Neural cell (in vitro differentiated cells): ENCODE measurements at regions not wholly inside any gene's neighbourhood (a gene's known extent, or its start where the extent isn't known, plus 50 kb on each side); places are given as distances from the start of the nearest gene placed in this dataset.

Source experiments
- H2AFZ ChIP-seq: fragments of 200-600, 300-800 bp; sonication (generic), shearing (Covaris generic); 2 replicates; pipeline ENCODE4 v1.6.0; 2014; ENCODE audit warnings: low read depth, mild to moderate bottlenecking, antibody characterized with exemption, low read length, moderate library complexity
- H3F3A ChIP-seq: fragments of 200-600 bp; shearing (Covaris generic); 2 replicates; pipeline ENCODE4 v1.6.1; 2016; ENCODE audit warnings: mild to moderate bottlenecking, moderate library complexity, mixed read lengths, antibody characterized with exemption, low read length; ENCODE audit not compliant: insufficient read depth, poor library complexity, severe bottlenecking
- H3K27ac ChIP-seq: fragments of 200-600, 300-800 bp; sonication (generic), shearing (Covaris generic); 2 replicates; pipeline ENCODE4 v1.5.1; 2014; ENCODE audit warnings: mild to moderate bottlenecking, low read length, moderate library complexity
- H3K27me3 ChIP-seq: fragments of 300-800, 200-600 bp; sonication (generic), shearing (Covaris generic); 2 replicates; pipeline ENCODE4 v1.6.0; 2014; ENCODE audit warnings: mild to moderate bottlenecking, low read depth, low read length, moderate library complexity; ENCODE audit not compliant: insufficient read depth
- H3K36me3 ChIP-seq: fragments of 300-800, 200-600 bp; sonication (generic), shearing (Covaris generic); 2 replicates; pipeline ENCODE4 v1.5.1; 2014; ENCODE audit warnings: mild to moderate bottlenecking, antibody characterized with exemption, low read length, moderate library complexity; ENCODE audit not compliant: insufficient read depth
- H3K4me2 ChIP-seq: fragments of 300-800, 200-600 bp; sonication (generic), shearing (Covaris generic); 2 replicates; pipeline ENCODE4 v1.6.0; 2014; ENCODE audit warnings: mild to moderate bottlenecking, low read length
- H3K4me3 ChIP-seq: fragments of 300-800, 200-600 bp; sonication (generic), shearing (Covaris generic); 2 replicates; pipeline ENCODE4 v1.5.1; 2014; ENCODE audit warnings: mild to moderate bottlenecking, low read length, moderate library complexity
- H3K79me2 ChIP-seq: fragments of 200-600 bp; shearing (Covaris generic); replicated peaks from 2 replicates; pipeline ENCODE4 v1.6.0; 2014; ENCODE audit warnings: mild to moderate bottlenecking, low read length, moderate library complexity; ENCODE audit not compliant: insufficient read depth
- H3K9ac ChIP-seq: fragments of 300-800, 200-600 bp; sonication (generic), shearing (Covaris generic); 2 replicates; pipeline ENCODE4 v1.6.1; 2016; ENCODE audit warnings: mild to moderate bottlenecking, low read length, mixed read lengths
- H3K9me2 ChIP-seq: fragments of 200-600 bp; shearing (Covaris generic); 2 replicates; pipeline ENCODE4 v1.6.1; 2016; ENCODE audit warnings: mild to moderate bottlenecking, low read length, mixed read lengths; ENCODE audit not compliant: insufficient read depth
- H3K9me3 ChIP-seq: fragments of 200-600, 300-800 bp; sonication (generic), shearing (Covaris generic); 2 replicates; pipeline ENCODE4 v1.6.1; 2016; ENCODE audit warnings: mild to moderate bottlenecking, mixed run types, low read length, moderate library complexity, mixed read lengths
- H4K20me1 ChIP-seq: fragments of 200-600 bp; shearing (Covaris generic); 2 replicates; pipeline ENCODE4 v1.6.1; 2016; ENCODE audit warnings: mild to moderate bottlenecking, mixed run types; ENCODE audit not compliant: insufficient read depth
- CTCF ChIP-seq: fragments of 450-650 bp; IDR thresholded peaks from 2 replicates; pipeline ENCODE4 v1.5.1; 2014; ENCODE audit warnings: antibody characterized with exemption, mild to moderate bottlenecking, moderate library complexity; ENCODE audit not compliant: poor library complexity, severe bottlenecking
- EP300 ChIP-seq: fragments of 450-650 bp; conservative IDR thresholded peaks from 2 replicates; pipeline ENCODE4 v1.6.1; 2014; ENCODE audit warnings: antibody characterized with exemption, mild to moderate bottlenecking, moderate library complexity; ENCODE audit not compliant: poor library complexity, severe bottlenecking
- EZH2 ChIP-seq: fragments of 200-600, 300-800 bp; shearing (Covaris generic), sonication (generic); IDR thresholded peaks from 2 replicates; pipeline ENCODE4 v1.6.1; 2014; ENCODE audit warnings: antibody characterized with exemption, low read length, borderline replicate concordance, mild to moderate bottlenecking; ENCODE audit not compliant: insufficient read depth, poor library complexity, severe bottlenecking
- MXI1 ChIP-seq: fragments of 450-650 bp; conservative IDR thresholded peaks from 2 replicates; pipeline ENCODE4 v1.6.1; 2014; ENCODE audit warnings: antibody characterized with exemption, mild to moderate bottlenecking; ENCODE audit not compliant: poor library complexity, severe bottlenecking
- POLR2AphosphoS5 ChIP-seq: IDR thresholded peaks from 2 replicates; pipeline ENCODE4 v1.6.1; 2012
- RAD21 ChIP-seq: fragments of 450-650 bp; conservative IDR thresholded peaks from 2 replicates; pipeline ENCODE4 v1.6.1; 2014; ENCODE audit warnings: antibody characterized with exemption, mild to moderate bottlenecking, moderate library complexity
- REST ChIP-seq: IDR thresholded peaks from 2 replicates; pipeline ENCODE4 v1.6.1; 2012; ENCODE audit warnings: borderline replicate concordance
- SMC3 ChIP-seq: fragments of 450-650 bp; conservative IDR thresholded peaks from 2 replicates; pipeline ENCODE4 v1.6.1; 2014; ENCODE audit warnings: antibody characterized with exemption, mild to moderate bottlenecking, moderate library complexity; ENCODE audit not compliant: poor library complexity
- TAF1 ChIP-seq: IDR thresholded peaks from 2 replicates; pipeline ENCODE4 v1.6.1; 2012; ENCODE audit warnings: low read depth

- H3K79me2 ChIP-seq = no peaks in the 10 kb centered on the region
- no peak overlapping the region for H3K9ac ChIP-seq
- no peaks in the 10 kb centered on the region for H4K20me1 ChIP-seq
- no peaks in the 10 kb centered on the region for H3K9me3 ChIP-seq
- no peak overlapping the region for H3K27ac ChIP-seq
- H3K4me3 ChIP-seq = no peak overlapping the region
- no peaks in the 10 kb centered on the region for H3K36me3 ChIP-seq
- H3F3A ChIP-seq = no peaks in the 10 kb centered on the region
- no peaks in the 10 kb centered on the region for H3K9me2 ChIP-seq
- no peaks in the 10 kb centered on the region for H3K27me3 ChIP-seq
- H2AFZ ChIP-seq = no peak overlapping the region
- H3K4me2 ChIP-seq = no peak overlapping the region
- TF ChIP-seq REST (no peak), EZH2 (no peak), EP300 (no peak), MXI1 (no peak), SMC3 (no peak), TAF1 (no peak), POLR2AphosphoS5 (no peak), RAD21 (no peak), CTCF (no peak)
Observed at GRCh38 chr9:108534741-108535140, 321.0 kb downstream of the ACTL7B start.

- no peak overlapping the region for H3K9ac ChIP-seq
- no peaks in the 10 kb centered on the region for H3K9me2 ChIP-seq
- no peaks in the 10 kb centered on the region for H3F3A ChIP-seq
- no peaks in the 10 kb centered on the region for H3K36me3 ChIP-seq
- no peaks in the 10 kb centered on the region for H3K27me3 ChIP-seq
- no peak overlapping the region for H3K4me3 ChIP-seq
- H3K27ac ChIP-seq = no peak overlapping the region
- no peaks in the 10 kb centered on the region for H4K20me1 ChIP-seq
- no peak overlapping the region for H2AFZ ChIP-seq
- no peaks in the 10 kb centered on the region for H3K9me3 ChIP-seq
- no peaks in the 10 kb centered on the region for H3K79me2 ChIP-seq
- TF ChIP-seq REST = no peak
- TF ChIP-seq CTCF = no peak
- TF ChIP-seq MXI1 = no peak
- no peak for TF ChIP-seq SMC3
- no peak for TF ChIP-seq EP300
- TF ChIP-seq RAD21 = no peak
- no peak for TF ChIP-seq TAF1
- TF ChIP-seq POLR2AphosphoS5 = no peak
- TF ChIP-seq EZH2 = no peak
- no peak overlapping the region for H3K4me2 ChIP-seq
Observed at GRCh38 chr9:108530141-108530540, 325.6 kb downstream of the ACTL7B start.
